WTC11 (cell line): ENCODE measurements at regions not wholly inside any gene's neighbourhood (a gene's known extent, or its start where the extent isn't known, plus 50 kb on each side); places are given as distances from the start of the nearest gene placed in this dataset.

Experiments
- ATAC-seq: fragments of 200-7000 bp; cut with Tn5 transposase; 2 replicates; pipeline ENCODE4 v1.10.0; 2021; ENCODE audit warnings: mild to moderate bottlenecking, moderate library complexity
- CTCF ChIA-PET: fragments of 300-600 bp; sonication (Branson Sonifier 250); formaldehyde crosslinking; loops from one replicate; lab custom pipeline; 2021; ENCODE audit warnings: antibody characterized with exemption; lab: Charles Lee
- POLR2A ChIA-PET: fragments of 350-600 bp; sonication (Branson Sonifier 250); formaldehyde crosslinking; loops from one replicate; lab custom pipeline; 2021; ENCODE audit warnings: antibody characterized with exemption; lab: Charles Lee
- DNase-seq: peaks from one replicate; pipeline ENCODE4 v3.0.0; 2021; ENCODE audit warnings: low spot score
- H3K27ac Mint-ChIP-seq: 2 replicates; pipeline ENCODE4 v1.8.0; 2021; ENCODE audit warnings: mixed read lengths
- H3K27me3 Mint-ChIP-seq: 2 replicates; pipeline ENCODE4 v1.8.0; 2021; ENCODE audit warnings: low read depth, mild to moderate bottlenecking, moderate library complexity, mixed read lengths
- H3K36me3 Mint-ChIP-seq: 2 replicates; pipeline ENCODE4 v1.8.0; 2021; ENCODE audit warnings: mixed read lengths
- H3K4me1 Mint-ChIP-seq: 2 replicates; pipeline ENCODE4 v1.8.0; 2022; ENCODE audit warnings: mixed read lengths
- H3K4me3 Mint-ChIP-seq: 2 replicates; pipeline ENCODE4 v1.8.0; 2021; ENCODE audit warnings: mild to moderate bottlenecking, moderate library complexity, mixed read lengths
- H3K9me3 Mint-ChIP-seq: 2 replicates; pipeline ENCODE4 v1.8.0; 2021; ENCODE audit warnings: mixed read lengths
- ATF1 ChIP-seq: sonication (generic); formaldehyde crosslinking; IDR thresholded peaks from 2 replicates; pipeline ENCODE4 v1.8.1; 2023; ENCODE audit warnings: mild to moderate bottlenecking, moderate library complexity, missing genetic modification reagents
- EMX1 ChIP-seq: fragments of 250-450 bp; sonication (Bioruptor Pico); IDR thresholded peaks from 2 replicates; pipeline ENCODE4 v1.8.0; 2021; ENCODE audit warnings: mild to moderate bottlenecking
- IRF2 ChIP-seq: sonication (generic); formaldehyde crosslinking; IDR thresholded peaks from 2 replicates; pipeline ENCODE4 v1.8.0; 2022; ENCODE audit warnings: low read depth, missing genetic modification reagents, borderline replicate concordance
- NFATC4 ChIP-seq: fragments of 250-450 bp; sonication (Bioruptor Pico); IDR thresholded peaks from 2 replicates; pipeline ENCODE4 v1.9.0; 2021; ENCODE audit warnings: mild to moderate bottlenecking
- NR1H2 ChIP-seq: sonication (generic); formaldehyde crosslinking; IDR thresholded peaks from 2 replicates; pipeline ENCODE4 v1.9.0; 2021; ENCODE audit warnings: mild to moderate bottlenecking, moderate library complexity, missing genetic modification reagents
- SMAD3 ChIP-seq: sonication (generic); formaldehyde crosslinking; IDR thresholded peaks from 2 replicates; pipeline ENCODE4 v1.8.0; 2022; ENCODE audit warnings: missing genetic modification reagents, mild to moderate bottlenecking, borderline replicate concordance
- ZBTB21 ChIP-seq: sonication (generic); formaldehyde crosslinking; IDR thresholded peaks from 2 replicates; pipeline ENCODE4 v1.8.1; 2023; ENCODE audit warnings: mild to moderate bottlenecking, missing genetic modification reagents, borderline replicate concordance
- ZNF121 ChIP-seq: sonication (generic); formaldehyde crosslinking; IDR thresholded peaks from 2 replicates; pipeline ENCODE4 v1.8.0; 2023; ENCODE audit warnings: missing genetic modification reagents
- ZNF317 ChIP-seq: sonication (generic); formaldehyde crosslinking; IDR thresholded peaks from 2 replicates; pipeline ENCODE4 v1.8.1; 2023; ENCODE audit warnings: low read depth, mild to moderate bottlenecking, moderate library complexity, missing genetic modification reagents, borderline replicate concordance
- TF ChIP-seq, protein P1 (sequence below): sonication (generic); formaldehyde crosslinking; IDR thresholded peaks from 2 replicates; pipeline ENCODE4 v1.8.0; 2022; ENCODE audit warnings: mild to moderate bottlenecking, missing genetic modification reagents
- TF ChIP-seq, protein P2 (sequence below): sonication (generic); formaldehyde crosslinking; IDR thresholded peaks from 2 replicates; pipeline ENCODE4 v1.8.1; 2022; ENCODE audit warnings: low read depth, mild to moderate bottlenecking, moderate library complexity, missing genetic modification reagents, borderline replicate concordance
- TF ChIP-seq, protein P3 (sequence below): sonication (generic); formaldehyde crosslinking; IDR thresholded peaks from 2 replicates; pipeline ENCODE4 v1.8.1; 2022; ENCODE audit warnings: low read depth, missing genetic modification reagents, borderline replicate concordance
- TF ChIP-seq, protein P4 (sequence below): fragments of 250-450 bp; sonication (Bioruptor Pico); conservative IDR thresholded peaks from 2 replicates; pipeline ENCODE4 v1.9.0; 2021; ENCODE audit warnings: mild to moderate bottlenecking
- TF ChIP-seq, protein P5 (sequence below): sonication (generic); formaldehyde crosslinking; IDR thresholded peaks from 2 replicates; pipeline ENCODE4 v1.8.1; 2022; ENCODE audit warnings: missing genetic modification reagents, borderline replicate concordance
- TF ChIP-seq, protein P6 (sequence below): fragments of 250-450 bp; sonication (Bioruptor Pico); IDR thresholded peaks from 2 replicates; pipeline ENCODE4 v1.9.0; 2021; ENCODE audit warnings: mild to moderate bottlenecking, borderline replicate concordance
- TF ChIP-seq, protein P7 (sequence below): fragments of 250-450 bp; sonication (Bioruptor Pico); IDR thresholded peaks from 2 replicates; pipeline ENCODE4 v1.8.0; 2021; ENCODE audit warnings: mild to moderate bottlenecking
- TF ChIP-seq, protein P8 (sequence below): sonication (generic); formaldehyde crosslinking; IDR thresholded peaks from 2 replicates; pipeline ENCODE4 v1.8.1; 2022; ENCODE audit warnings: mild to moderate bottlenecking, missing genetic modification reagents, moderate library complexity, borderline replicate concordance
- TF ChIP-seq, protein P9 (sequence below): sonication (generic); formaldehyde crosslinking; conservative IDR thresholded peaks from 2 replicates; pipeline ENCODE4 v1.8.1; 2023; ENCODE audit warnings: mild to moderate bottlenecking, low read depth, missing genetic modification reagents, moderate library complexity

DNA sequence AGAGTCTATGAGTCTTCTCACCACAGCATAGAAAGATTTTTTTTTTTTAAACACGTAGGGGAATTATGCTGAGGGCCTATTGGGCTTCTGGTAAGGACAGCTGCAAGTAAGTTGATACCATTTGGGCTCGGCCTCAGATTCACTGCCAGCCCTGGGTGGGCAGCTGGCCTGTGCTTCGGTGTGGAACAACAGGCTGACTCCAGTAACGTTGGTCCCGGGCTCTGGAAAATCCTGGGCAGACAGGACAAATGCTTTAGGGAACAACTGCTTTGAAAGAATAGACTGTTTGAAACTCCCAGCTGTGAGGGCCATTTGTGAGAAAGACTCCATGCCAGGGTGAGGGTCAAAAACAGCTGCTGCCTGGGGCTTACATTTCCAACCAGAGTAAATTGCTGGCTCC, 366.5 kb downstream of the QKI start:
- Mint-ChIP-seq H3K36me3 (no peaks in the 10 kb centered on the region), H3K9me3 (no peaks in the 10 kb centered on the region), H3K27ac (no peak overlapping the region), H3K4me3 (no peak overlapping the region), H3K4me1 (peaks cover 18% of the 10 kb centered on the region), H3K27me3 (no peaks in the 10 kb centered on the region)
- no peak for TF ChIP-seq ZNF317 (CRISPR knock-in tag)
- TF ChIP-seq, protein P1, sequence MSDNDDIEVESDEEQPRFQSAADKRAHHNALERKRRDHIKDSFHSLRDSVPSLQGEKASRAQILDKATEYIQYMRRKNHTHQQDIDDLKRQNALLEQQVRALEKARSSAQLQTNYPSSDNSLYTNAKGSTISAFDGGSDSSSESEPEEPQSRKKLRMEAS (CRISPR knock-in tag), result no peak
- TF ChIP-seq, protein P2, sequence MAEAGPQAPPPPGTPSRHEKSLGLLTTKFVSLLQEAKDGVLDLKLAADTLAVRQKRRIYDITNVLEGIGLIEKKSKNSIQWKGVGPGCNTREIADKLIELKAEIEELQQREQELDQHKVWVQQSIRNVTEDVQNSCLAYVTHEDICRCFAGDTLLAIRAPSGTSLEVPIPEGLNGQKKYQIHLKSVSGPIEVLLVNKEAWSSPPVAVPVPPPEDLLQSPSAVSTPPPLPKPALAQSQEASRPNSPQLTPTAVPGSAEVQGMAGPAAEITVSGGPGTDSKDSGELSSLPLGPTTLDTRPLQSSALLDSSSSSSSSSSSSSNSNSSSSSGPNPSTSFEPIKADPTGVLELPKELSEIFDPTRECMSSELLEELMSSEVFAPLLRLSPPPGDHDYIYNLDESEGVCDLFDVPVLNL (CRISPR knock-in tag), result no peak
- TF ChIP-seq NR1H2 (CRISPR knock-in tag), result no peak
- TF ChIP-seq NFATC4 (CRISPR knock-in tag), result no peak
- no peak for TF ChIP-seq SMAD3
- TF ChIP-seq ZBTB21 (CRISPR knock-in tag), result no peak
- ChIA-PET CTCF (no interaction called here), POLR2A (no interaction called here)
- ATAC-seq (peak; percentile 79), DNase-seq (peak; percentile 25)

DNA sequence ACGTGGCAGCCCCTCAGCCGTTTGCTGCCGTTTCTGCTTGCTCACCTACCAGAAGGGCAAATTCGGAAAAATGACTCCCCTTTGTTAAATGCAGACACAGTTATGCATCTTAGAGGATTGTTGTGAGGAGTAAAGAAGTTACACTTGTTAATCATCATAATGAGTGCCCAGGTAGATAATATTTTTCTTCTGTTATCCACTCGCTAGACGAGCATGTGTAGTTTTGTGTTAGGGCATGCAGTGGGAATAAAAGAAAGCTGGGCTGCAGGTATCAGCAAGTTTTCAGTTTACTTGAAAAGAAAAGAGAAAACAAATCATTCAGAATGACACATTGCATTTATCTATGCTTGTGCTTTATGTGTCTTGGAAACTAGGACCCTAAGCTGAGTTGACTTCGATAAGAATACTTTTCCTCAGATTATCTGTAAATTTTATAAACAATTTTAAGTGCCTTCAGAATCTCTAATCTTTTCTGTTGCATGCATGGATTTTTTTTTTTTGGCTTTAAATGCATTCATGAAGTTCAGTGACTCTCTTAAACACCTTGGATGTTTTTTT, 365.3 kb downstream of the QKI start:
- Mint-ChIP-seq H3K4me3 (no peak overlapping the region), H3K9me3 (no peaks in the 10 kb centered on the region), H3K27me3 (no peaks in the 10 kb centered on the region), H3K4me1 (peaks cover 19% of the 10 kb centered on the region), H3K27ac (no peak overlapping the region), H3K36me3 (no peaks in the 10 kb centered on the region)
- DNase-seq (no peak), ATAC-seq (no peak)
- CTCF ChIA-PET, result no interaction called here
- POLR2A ChIA-PET, result no interaction called here
- TF ChIP-seq, protein P3, sequence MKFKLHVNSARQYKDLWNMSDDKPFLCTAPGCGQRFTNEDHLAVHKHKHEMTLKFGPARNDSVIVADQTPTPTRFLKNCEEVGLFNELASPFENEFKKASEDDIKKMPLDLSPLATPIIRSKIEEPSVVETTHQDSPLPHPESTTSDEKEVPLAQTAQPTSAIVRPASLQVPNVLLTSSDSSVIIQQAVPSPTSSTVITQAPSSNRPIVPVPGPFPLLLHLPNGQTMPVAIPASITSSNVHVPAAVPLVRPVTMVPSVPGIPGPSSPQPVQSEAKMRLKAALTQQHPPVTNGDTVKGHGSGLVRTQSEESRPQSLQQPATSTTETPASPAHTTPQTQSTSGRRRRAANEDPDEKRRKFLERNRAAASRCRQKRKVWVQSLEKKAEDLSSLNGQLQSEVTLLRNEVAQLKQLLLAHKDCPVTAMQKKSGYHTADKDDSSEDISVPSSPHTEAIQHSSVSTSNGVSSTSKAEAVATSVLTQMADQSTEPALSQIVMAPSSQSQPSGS (CRISPR knock-in tag), result no peak
- no peak for TF ChIP-seq EMX1
- TF ChIP-seq, protein P4, sequence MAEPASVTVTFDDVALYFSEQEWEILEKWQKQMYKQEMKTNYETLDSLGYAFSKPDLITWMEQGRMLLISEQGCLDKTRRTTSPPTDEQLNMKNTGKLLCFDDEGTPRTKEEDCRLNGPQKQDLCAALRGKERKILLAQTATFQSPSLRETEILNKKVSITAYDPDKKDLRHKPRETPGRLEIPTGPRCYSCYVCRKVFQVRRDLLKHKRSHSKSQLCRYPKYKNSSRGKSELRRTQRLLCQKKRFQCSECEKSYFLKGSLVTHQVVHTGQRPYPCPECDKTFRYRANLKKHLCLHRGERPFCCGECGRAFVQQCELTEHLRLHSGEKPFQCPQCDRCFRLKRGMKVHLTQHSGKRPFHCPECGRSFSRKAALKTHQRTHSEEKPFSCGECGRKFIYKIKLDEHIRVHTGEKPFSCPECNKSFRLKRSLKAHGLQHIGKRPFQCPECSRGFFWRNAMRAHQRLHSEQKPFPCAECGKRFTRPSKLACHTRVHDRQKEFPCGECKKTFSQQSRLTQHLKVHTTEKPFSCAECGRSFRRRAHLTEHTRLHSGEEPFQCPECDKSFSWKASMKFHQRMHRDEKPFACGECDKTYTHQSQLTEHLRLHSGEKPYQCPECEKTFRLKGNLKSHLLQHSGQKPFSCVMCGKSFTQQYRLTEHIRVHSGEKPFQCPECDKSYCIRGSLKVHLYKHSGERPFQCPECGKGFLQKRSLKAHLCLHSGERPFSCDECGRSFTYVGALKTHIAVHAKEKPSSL (CRISPR knock-in tag), result no peak
- TF ChIP-seq ATF1 (CRISPR knock-in tag), result no peak
- TF ChIP-seq, protein P5, sequence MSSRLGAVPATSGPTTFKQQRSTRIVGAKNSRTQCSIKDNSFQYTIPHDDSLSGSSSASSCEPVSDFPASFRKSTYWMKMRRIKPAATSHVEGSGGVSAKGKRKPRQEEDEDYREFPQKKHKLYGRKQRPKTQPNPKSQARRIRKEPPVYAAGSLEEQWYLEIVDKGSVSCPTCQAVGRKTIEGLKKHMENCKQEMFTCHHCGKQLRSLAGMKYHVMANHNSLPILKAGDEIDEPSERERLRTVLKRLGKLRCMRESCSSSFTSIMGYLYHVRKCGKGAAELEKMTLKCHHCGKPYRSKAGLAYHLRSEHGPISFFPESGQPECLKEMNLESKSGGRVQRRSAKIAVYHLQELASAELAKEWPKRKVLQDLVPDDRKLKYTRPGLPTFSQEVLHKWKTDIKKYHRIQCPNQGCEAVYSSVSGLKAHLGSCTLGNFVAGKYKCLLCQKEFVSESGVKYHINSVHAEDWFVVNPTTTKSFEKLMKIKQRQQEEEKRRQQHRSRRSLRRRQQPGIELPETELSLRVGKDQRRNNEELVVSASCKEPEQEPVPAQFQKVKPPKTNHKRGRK (CRISPR knock-in tag), result no peak
- TF ChIP-seq, protein P6, sequence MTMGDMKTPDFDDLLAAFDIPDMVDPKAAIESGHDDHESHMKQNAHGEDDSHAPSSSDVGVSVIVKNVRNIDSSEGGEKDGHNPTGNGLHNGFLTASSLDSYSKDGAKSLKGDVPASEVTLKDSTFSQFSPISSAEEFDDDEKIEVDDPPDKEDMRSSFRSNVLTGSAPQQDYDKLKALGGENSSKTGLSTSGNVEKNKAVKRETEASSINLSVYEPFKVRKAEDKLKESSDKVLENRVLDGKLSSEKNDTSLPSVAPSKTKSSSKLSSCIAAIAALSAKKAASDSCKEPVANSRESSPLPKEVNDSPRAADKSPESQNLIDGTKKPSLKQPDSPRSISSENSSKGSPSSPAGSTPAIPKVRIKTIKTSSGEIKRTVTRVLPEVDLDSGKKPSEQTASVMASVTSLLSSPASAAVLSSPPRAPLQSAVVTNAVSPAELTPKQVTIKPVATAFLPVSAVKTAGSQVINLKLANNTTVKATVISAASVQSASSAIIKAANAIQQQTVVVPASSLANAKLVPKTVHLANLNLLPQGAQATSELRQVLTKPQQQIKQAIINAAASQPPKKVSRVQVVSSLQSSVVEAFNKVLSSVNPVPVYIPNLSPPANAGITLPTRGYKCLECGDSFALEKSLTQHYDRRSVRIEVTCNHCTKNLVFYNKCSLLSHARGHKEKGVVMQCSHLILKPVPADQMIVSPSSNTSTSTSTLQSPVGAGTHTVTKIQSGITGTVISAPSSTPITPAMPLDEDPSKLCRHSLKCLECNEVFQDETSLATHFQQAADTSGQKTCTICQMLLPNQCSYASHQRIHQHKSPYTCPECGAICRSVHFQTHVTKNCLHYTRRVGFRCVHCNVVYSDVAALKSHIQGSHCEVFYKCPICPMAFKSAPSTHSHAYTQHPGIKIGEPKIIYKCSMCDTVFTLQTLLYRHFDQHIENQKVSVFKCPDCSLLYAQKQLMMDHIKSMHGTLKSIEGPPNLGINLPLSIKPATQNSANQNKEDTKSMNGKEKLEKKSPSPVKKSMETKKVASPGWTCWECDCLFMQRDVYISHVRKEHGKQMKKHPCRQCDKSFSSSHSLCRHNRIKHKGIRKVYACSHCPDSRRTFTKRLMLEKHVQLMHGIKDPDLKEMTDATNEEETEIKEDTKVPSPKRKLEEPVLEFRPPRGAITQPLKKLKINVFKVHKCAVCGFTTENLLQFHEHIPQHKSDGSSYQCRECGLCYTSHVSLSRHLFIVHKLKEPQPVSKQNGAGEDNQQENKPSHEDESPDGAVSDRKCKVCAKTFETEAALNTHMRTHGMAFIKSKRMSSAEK, result no peak
- no peak for TF ChIP-seq ZNF121 (CRISPR knock-in tag)
- TF ChIP-seq, protein P7, sequence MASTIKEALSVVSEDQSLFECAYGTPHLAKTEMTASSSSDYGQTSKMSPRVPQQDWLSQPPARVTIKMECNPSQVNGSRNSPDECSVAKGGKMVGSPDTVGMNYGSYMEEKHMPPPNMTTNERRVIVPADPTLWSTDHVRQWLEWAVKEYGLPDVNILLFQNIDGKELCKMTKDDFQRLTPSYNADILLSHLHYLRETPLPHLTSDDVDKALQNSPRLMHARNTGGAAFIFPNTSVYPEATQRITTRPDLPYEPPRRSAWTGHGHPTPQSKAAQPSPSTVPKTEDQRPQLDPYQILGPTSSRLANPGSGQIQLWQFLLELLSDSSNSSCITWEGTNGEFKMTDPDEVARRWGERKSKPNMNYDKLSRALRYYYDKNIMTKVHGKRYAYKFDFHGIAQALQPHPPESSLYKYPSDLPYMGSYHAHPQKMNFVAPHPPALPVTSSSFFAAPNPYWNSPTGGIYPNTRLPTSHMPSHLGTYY, result no peak
- TF ChIP-seq, protein P8, sequence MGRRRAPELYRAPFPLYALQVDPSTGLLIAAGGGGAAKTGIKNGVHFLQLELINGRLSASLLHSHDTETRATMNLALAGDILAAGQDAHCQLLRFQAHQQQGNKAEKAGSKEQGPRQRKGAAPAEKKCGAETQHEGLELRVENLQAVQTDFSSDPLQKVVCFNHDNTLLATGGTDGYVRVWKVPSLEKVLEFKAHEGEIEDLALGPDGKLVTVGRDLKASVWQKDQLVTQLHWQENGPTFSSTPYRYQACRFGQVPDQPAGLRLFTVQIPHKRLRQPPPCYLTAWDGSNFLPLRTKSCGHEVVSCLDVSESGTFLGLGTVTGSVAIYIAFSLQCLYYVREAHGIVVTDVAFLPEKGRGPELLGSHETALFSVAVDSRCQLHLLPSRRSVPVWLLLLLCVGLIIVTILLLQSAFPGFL (CRISPR knock-in tag), result no peak
- TF ChIP-seq, protein P9, sequence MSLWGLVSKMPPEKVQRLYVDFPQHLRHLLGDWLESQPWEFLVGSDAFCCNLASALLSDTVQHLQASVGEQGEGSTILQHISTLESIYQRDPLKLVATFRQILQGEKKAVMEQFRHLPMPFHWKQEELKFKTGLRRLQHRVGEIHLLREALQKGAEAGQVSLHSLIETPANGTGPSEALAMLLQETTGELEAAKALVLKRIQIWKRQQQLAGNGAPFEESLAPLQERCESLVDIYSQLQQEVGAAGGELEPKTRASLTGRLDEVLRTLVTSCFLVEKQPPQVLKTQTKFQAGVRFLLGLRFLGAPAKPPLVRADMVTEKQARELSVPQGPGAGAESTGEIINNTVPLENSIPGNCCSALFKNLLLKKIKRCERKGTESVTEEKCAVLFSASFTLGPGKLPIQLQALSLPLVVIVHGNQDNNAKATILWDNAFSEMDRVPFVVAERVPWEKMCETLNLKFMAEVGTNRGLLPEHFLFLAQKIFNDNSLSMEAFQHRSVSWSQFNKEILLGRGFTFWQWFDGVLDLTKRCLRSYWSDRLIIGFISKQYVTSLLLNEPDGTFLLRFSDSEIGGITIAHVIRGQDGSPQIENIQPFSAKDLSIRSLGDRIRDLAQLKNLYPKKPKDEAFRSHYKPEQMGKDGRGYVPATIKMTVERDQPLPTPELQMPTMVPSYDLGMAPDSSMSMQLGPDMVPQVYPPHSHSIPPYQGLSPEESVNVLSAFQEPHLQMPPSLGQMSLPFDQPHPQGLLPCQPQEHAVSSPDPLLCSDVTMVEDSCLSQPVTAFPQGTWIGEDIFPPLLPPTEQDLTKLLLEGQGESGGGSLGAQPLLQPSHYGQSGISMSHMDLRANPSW (CRISPR knock-in tag), result no peak
- TF ChIP-seq IRF2 (CRISPR knock-in tag), result no peak
